HEK293 (cell line): ENCODE measurements at regions not wholly inside any gene's neighbourhood (a gene's known extent, or its start where the extent isn't known, plus 50 kb on each side); places are given as distances from the start of the nearest gene placed in this dataset.

Experiments used
- ZNF510 ChIP-seq: fragments of 450-650 bp; formaldehyde crosslinking; IDR thresholded peaks from 2 replicates; pipeline ENCODE4 v1.5.1; 2018; ENCODE audit warnings: mild to moderate bottlenecking, missing genetic modification characterization, missing biosample characterization; ENCODE audit not compliant: insufficient replicate concordance
- TF ChIP-seq, protein P1 (sequence below): fragments of 450-650 bp; formaldehyde crosslinking; IDR thresholded peaks from 2 replicates; pipeline ENCODE4 v1.5.1; 2016; ENCODE audit warnings: missing biosample characterization, missing genetic modification characterization

DNA sequence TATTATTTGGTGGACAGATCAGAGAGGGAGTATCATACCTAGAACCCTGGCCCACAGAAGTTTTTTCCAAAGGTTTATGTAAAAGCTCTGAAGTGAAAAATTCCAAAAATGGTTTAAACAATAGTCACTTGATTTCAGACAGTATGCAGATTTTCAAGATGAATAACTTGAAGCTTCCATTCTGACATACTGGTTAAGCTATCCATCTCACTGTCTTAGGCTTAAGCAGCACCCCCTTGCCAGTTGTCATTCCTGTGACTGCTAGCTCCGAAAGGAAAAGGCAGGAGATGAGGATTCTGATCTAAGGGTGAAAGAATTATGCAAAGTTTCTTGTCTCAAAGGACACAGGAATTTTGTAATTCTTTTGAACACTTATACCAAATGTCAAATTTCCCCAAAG lies 337.5 kb upstream of the THBS1 start:
- no peak for TF ChIP-seq ZNF510 (tag by site-specific recombination)
- TF ChIP-seq, protein P1, sequence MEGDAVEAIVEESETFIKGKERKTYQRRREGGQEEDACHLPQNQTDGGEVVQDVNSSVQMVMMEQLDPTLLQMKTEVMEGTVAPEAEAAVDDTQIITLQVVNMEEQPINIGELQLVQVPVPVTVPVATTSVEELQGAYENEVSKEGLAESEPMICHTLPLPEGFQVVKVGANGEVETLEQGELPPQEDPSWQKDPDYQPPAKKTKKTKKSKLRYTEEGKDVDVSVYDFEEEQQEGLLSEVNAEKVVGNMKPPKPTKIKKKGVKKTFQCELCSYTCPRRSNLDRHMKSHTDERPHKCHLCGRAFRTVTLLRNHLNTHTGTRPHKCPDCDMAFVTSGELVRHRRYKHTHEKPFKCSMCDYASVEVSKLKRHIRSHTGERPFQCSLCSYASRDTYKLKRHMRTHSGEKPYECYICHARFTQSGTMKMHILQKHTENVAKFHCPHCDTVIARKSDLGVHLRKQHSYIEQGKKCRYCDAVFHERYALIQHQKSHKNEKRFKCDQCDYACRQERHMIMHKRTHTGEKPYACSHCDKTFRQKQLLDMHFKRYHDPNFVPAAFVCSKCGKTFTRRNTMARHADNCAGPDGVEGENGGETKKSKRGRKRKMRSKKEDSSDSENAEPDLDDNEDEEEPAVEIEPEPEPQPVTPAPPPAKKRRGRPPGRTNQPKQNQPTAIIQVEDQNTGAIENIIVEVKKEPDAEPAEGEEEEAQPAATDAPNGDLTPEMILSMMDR (tag by site-specific recombination): no peak
